ENCODE measurements at regions not wholly inside any gene's neighbourhood (a gene's known extent, or its start where the extent isn't known, plus 50 kb on each side); places are given as distances from the start of the nearest gene placed in this dataset.

DNA sequence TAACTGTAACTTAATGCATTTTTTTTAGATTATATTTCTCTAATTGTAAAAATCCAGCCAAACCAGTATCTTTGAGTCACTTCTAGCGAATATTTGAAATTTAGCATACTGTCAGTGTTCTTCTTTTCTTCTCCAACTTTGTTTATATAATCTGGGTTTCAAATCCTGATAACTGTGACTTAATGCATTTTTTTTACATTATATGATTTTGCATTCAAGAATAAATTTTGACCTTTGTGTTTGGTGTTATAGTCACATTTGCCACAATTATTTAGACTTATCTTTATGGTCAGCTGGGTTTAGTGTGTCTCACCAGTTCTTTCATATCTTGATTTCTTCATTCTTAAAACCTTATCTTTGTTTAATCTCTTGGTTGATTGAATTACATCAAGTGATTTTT is 345.7 kb downstream of the SLC4A3 start:
- H3K27ac Mint-ChIP-seq: no peak overlapping the region
- POLR2A ChIA-PET: no interaction called here
- TF ChIP-seq, protein P1, sequence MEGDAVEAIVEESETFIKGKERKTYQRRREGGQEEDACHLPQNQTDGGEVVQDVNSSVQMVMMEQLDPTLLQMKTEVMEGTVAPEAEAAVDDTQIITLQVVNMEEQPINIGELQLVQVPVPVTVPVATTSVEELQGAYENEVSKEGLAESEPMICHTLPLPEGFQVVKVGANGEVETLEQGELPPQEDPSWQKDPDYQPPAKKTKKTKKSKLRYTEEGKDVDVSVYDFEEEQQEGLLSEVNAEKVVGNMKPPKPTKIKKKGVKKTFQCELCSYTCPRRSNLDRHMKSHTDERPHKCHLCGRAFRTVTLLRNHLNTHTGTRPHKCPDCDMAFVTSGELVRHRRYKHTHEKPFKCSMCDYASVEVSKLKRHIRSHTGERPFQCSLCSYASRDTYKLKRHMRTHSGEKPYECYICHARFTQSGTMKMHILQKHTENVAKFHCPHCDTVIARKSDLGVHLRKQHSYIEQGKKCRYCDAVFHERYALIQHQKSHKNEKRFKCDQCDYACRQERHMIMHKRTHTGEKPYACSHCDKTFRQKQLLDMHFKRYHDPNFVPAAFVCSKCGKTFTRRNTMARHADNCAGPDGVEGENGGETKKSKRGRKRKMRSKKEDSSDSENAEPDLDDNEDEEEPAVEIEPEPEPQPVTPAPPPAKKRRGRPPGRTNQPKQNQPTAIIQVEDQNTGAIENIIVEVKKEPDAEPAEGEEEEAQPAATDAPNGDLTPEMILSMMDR (IDR thresholded peaks at IDR 0.05): no peak
- CTCF ChIA-PET: no interaction called here
- H3K9me3 Mint-ChIP-seq: peaks cover 9% of the 10 kb centered on the region
- no peaks in the 10 kb centered on the region for H3K27me3 Mint-ChIP-seq
- DNase-seq (no peak), ATAC-seq (ENCODE audit: low read depth) (no peak)
- no peaks in the 10 kb centered on the region for H3K36me3 Mint-ChIP-seq (ENCODE audit: low read depth)
- H3K4me1 Mint-ChIP-seq: no peaks in the 10 kb centered on the region
- H3K4me3 Mint-ChIP-seq: no peak overlapping the region
- intact Hi-C loops (cut with micrococcal nuclease): no loop called here

DNA sequence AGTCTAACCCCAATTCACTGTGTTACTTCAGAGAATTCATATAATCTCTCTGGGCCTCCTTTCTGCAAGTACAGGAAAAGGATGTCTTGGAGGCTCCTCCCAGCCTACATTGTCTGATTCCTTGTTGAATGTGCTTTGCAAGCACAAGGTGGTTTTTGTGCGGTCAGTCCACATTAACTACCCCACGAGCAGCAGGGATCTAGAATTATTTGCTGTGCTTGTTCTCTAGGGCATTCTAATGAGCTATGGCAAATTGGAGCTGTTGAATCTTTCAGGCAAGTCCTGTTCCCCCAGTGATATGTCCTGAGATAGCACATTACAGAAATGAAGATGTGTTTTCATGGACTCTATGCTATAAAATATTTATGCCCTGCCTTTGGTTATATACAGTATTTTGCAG is 349.4 kb downstream of the SLC4A3 start:
- CTCF ChIA-PET: no interaction called here
- POLR2A ChIA-PET: no interaction called here
- TF ChIP-seq, protein P1 (IDR thresholded peaks at IDR 0.05): no peak
- H3K9me3 Mint-ChIP-seq: peaks cover 7% of the 10 kb centered on the region
- H3K4me3 Mint-ChIP-seq: no peak overlapping the region
- H3K36me3 Mint-ChIP-seq (ENCODE audit: low read depth): no peaks in the 10 kb centered on the region
- ATAC-seq (ENCODE audit: low read depth): no peak
- intact Hi-C loops (cut with micrococcal nuclease): no loop called here
- H3K27me3 Mint-ChIP-seq: no peaks in the 10 kb centered on the region
- H3K4me1 Mint-ChIP-seq: no peaks in the 10 kb centered on the region
- DNase-seq: no peak
- no peak overlapping the region for H3K27ac Mint-ChIP-seq

- TF ChIP-seq, protein P1 (IDR thresholded peaks at IDR 0.05): no peak
- DNase-seq (no peak), ATAC-seq (ENCODE audit: low read depth) (no peak)
- ChIA-PET POLR2A (no interaction called here), CTCF (no interaction called here)
- Mint-ChIP-seq H3K9me3 (peaks cover 4% of the 10 kb centered on the region), H3K36me3 (ENCODE audit: low read depth) (no peaks in the 10 kb centered on the region), H3K4me1 (no peaks in the 10 kb centered on the region), H3K27ac (no peak overlapping the region), H3K27me3 (no peaks in the 10 kb centered on the region), H3K4me3 (no peak overlapping the region)
- intact Hi-C loops (cut with micrococcal nuclease): no loop called here
Measured at GRCh38 chr2:219980638-219981037, 353.2 kb downstream of the SLC4A3 start.

DNA sequence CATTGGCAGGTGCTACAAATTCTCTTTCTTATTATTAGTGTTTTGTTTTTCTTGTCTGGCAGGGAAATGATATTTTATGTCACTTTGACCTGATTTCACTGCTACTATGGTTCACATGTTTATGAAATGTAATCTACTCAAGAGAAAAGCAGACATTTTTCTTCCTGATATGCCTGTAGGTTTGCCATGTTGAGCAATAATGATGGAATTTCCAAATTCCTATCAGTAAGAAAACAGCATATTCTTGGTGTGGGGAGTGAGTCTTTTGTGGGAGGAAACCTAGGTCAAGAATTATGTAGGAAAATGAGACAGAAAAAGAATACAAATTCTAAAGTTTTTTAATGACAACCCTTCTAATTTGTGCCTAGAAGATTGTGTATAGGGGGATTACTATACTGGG is 356.4 kb downstream of the SLC4A3 start:
- H3K9me3 Mint-ChIP-seq: no peaks in the 10 kb centered on the region
- no peak overlapping the region for H3K4me3 Mint-ChIP-seq
- ChIA-PET CTCF (no interaction called here), POLR2A (no interaction called here)
- DNase-seq (no peak), ATAC-seq (ENCODE audit: low read depth) (no peak)
- TF ChIP-seq, protein P1 (IDR thresholded peaks at IDR 0.05): no peak
- no peaks in the 10 kb centered on the region for H3K36me3 Mint-ChIP-seq (ENCODE audit: low read depth)
- intact Hi-C loops (cut with micrococcal nuclease): no loop called here
- H3K4me1 Mint-ChIP-seq: no peaks in the 10 kb centered on the region
- no peak overlapping the region for H3K27ac Mint-ChIP-seq
- no peaks in the 10 kb centered on the region for H3K27me3 Mint-ChIP-seq

GRCh38 chr2:219985017-219985416 is 357.6 kb downstream of the SLC4A3 start:
- Mint-ChIP-seq H3K27me3 (no peaks in the 10 kb centered on the region), H3K4me3 (no peak overlapping the region), H3K4me1 (no peaks in the 10 kb centered on the region), H3K27ac (no peak overlapping the region), H3K36me3 (ENCODE audit: low read depth) (no peaks in the 10 kb centered on the region), H3K9me3 (no peaks in the 10 kb centered on the region)
- ChIA-PET POLR2A (no interaction called here), CTCF (no interaction called here)
- intact Hi-C loops (cut with micrococcal nuclease): no loop called here
- DNase-seq (no peak), ATAC-seq (ENCODE audit: low read depth) (no peak)
- TF ChIP-seq, protein P1 (IDR thresholded peaks at IDR 0.05): no peak
